Hepatocyte (in vitro differentiated cells): ENCODE measurements at regions not wholly inside any gene's neighbourhood (a gene's known extent, or its start where the extent isn't known, plus 50 kb on each side); places are given as distances from the start of the nearest gene placed in this dataset.

Experiments used
- CTCF ChIP-seq: fragments of 200-600 bp; sonication (generic); IDR thresholded peaks from 2 replicates; pipeline ENCODE4 v1.5.1; 2016; ENCODE audit warnings: antibody characterized with exemption, mild to moderate bottlenecking; ENCODE audit not compliant: poor library complexity
- EZH2 ChIP-seq: fragments of 200-600 bp; sonication (generic); IDR thresholded peaks from 2 replicates; pipeline ENCODE4 v1.6.1; 2016; ENCODE audit warnings: antibody characterized with exemption, mild to moderate bottlenecking, borderline replicate concordance
- EZH2phosphoT487 ChIP-seq: fragments of 200-600 bp; sonication (generic); IDR thresholded peaks from one replicate; pipeline ENCODE4 v1.6.1; 2018; ENCODE audit warnings: antibody characterized with exemption, mild to moderate bottlenecking, low read depth, moderate library complexity; ENCODE audit not compliant: unreplicated experiment, severe bottlenecking

GRCh38 chr1:234940841-234941240 is 187.8 kb downstream of the TOMM20 start:
- TF ChIP-seq EZH2 = no peak
- TF ChIP-seq CTCF = no peak
- no peak for TF ChIP-seq EZH2phosphoT487
